SKM-1 treated with dmso at 0.1 percent for 144 hours (cell line): ENCODE measurements at regions not wholly inside any gene's neighbourhood (a gene's known extent, or its start where the extent isn't known, plus 50 kb on each side); places are given as distances from the start of the nearest gene placed in this dataset.
A peak's percentile ranks its signal among the peaks of the same experiment; 100 is the strongest.

Source experiments
- DNase-seq: peaks from one replicate; lab custom pipeline; 2025; ENCODE audit not compliant: unreplicated experiment; lab: John Stamatoyannopoulos, UW

DNA sequence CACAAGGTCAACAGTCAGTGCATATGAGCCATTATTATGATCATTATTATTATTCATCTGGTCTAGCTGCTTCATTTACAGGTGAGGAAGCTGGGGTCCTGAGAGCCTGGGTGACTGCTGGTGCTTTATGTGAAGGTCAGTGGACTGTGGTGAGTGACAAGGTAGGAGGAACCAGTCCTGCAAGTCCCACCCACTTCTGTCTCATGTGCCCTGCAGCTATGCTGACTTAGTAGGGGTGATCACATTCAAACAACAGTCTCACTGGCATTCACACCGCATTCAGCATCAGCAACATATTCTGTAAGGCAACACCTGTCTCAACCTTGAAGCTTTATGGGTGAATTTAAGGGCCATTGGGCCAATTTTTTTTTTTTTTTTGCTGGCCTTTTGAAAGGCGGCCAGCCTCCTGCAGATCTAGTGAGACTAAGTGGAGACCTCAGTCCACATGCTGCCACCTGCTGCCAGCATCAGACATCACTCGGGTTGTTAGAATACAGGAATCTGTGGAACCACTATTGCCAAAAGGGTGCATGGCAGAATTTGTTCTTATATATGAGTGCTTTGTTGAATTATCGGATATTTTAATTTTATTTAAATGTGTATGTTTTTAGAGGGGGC, 59.9 kb upstream of the CACNA1E start:
- DNase-seq = peak; percentile 26

DNA sequence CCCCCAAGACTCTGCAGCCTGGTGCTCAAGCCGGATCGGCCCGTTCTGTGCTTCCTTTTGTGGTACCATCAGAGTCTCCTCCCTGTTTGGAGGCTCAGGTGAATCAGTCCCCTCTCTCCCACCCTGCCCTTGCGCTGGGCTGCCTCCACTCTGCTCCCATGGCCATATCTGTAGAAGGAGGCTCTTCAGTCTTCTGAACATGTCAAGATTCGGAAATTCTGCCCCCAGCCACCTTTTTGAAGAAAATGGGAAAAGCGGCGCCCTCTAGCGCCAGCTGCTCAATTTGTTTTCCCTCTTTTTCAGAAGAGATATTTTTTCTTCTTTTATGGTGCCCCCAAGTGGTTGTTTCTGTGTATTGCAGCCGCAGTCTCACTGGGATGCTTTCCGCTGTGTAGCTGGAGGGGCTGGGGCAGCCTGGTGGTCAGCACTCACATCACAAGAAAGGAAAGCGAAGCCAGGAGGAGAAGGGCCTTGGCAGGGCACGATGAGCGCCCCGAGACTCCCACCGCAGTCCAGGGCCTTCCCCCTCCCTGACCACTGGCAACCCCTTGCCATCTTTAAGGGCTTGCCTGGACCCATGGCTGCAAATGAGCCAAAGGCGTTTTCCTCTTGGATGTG, 58.4 kb upstream of the CACNA1E start:
- DNase-seq = peak; percentile 84

DNA sequence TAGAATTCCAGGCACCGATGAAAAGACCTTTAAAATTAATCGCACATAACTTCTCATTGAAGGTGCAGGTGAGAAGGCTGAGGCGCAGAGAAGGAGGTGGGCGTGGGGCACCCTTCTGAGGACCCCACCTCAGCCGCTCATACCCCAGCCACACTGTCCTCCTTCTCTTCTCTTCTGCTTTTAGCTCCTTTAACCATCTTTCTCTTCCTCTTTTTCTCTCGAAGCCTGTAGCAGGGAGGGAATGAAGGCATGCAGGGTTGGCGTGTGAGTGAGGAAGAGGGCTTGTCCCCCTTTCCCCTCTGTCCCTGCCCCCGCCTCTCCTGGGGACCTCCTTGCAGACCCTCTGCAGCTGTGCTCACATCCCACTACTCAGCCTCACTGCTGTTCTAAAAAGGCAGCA, 57.8 kb upstream of the CACNA1E start:
- peak; percentile 83 for DNase-seq

DNA sequence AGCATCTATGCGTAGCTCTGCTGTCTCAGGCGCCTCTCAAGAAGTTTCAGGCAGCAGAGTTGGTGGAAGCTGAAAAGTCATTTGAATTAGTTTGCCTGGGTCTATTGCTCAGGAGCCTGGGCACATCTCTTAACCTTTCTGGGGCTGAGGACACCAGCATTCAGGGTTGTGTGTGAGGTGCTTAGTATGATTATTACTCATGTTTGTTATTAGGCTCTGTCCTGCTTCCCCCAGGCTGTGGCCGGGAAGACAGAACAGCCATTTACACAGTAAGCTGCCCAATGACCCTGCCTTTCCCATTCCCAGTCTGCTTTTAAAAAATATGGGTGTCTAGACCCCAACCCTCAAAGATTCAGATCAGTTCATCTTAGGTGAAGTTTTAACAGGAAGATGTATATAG, 53.9 kb upstream of the CACNA1E start:
- DNase-seq = no peak

DNA sequence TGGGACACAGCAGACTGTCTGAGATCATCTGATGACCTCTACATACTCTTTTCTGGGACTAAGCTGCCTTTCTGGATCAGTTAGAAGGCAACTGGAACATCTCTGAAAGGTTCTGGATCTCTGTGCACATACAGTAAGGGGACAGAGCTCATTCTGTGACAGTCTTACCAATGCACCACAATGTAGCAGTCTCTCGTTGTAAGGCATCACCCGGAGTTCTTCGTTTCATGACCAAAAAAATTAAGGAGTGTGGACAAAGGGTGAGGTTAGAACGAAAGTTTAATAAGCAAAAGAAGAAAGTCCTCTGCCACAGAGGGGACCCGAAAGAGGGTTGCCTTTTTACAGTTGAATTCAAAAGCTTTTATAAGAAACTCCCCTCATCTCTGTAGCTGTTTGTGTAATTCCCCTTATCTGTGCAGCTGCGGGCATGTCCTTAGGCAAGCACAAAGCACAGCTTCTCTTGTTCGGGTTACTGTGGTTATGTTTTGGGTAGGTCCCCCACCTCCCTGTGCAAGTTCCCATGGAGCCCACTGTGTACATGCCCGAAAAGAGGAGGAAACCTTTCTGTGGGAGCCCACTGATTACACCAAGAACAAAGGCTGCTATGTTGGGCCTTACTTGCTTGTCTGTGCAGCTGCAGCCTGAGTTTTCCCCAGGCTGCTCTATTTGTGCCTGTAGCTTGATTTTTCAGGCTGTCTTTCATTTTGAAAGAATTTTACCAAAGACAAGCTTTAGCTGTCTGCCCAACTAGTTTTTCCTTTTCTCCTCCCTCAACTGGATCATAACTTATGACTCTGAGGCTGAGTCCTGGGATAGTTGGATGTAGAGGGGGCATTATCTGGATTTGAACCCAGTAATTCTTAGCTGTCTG, 53.1 kb upstream of the CACNA1E start:
- no peak for DNase-seq
